Gastroesophageal sphincter (tissue), 4 donors: ENCODE measurements at regions not wholly inside any gene's neighbourhood (a gene's known extent, or its start where the extent isn't known, plus 50 kb on each side); places are given as distances from the start of the nearest gene placed in this dataset.

Experiments used
- ATAC-seq: fragments of 150-250 bp; one replicate; pipeline ENCODE4 v1.9.1; 2016; ENCODE audit warnings: mild to moderate bottlenecking, moderate library complexity
- H3K27ac ChIP-seq, 4 donors: fragments of 200-600 bp; sonication (generic) in 3 of 4; 1 replicate in 3 of 4; 2 replicates in 1 of 4; pipeline ENCODE4 v1.5.1; 2016 to 2019
- H3K27me3 ChIP-seq: fragments of 200-600 bp; sonication (generic); one replicate; pipeline ENCODE4 v1.5.1; 2019
- H3K36me3 ChIP-seq, 2 donors: fragments of 200-600 bp; sonication (generic); one replicate each; pipeline ENCODE4 v1.5.1; 2019; ENCODE audit warnings: control low read depth in 1 of 2
- H3K4me1 ChIP-seq, 3 donors: fragments of 200-600 bp; sonication (generic); 1 replicate in 2 of 3; 2 replicates in 1 of 3; pipeline ENCODE4 v1.5.1; 2016 to 2019; ENCODE audit warnings: control low read depth in 2 of 3
- H3K4me3 ChIP-seq, 2 donors: fragments of 200-600 bp; sonication (generic); one replicate each; pipeline ENCODE4 v1.5.1; 2019; ENCODE audit warnings: mild to moderate bottlenecking in 1 of 2, moderate library complexity in 1 of 2
- H3K9me3 ChIP-seq, 3 donors: fragments of 200-600 bp; sonication (generic); one replicate each; pipeline ENCODE4 v1.5.1; 2017 to 2019; ENCODE audit warnings: control low read depth in 2 of 3
- EP300 ChIP-seq: sonication (generic); formaldehyde crosslinking; IDR thresholded peaks from one replicate; pipeline ENCODE4 v1.6.1; 2017; ENCODE audit warnings: antibody characterized with exemption, mild to moderate bottlenecking
- POLR2A ChIP-seq, 2 donors: fragments of 450-650 bp; IDR thresholded peaks; one replicate each; pipeline ENCODE4 v1.6.1; 2017; ENCODE audit warnings: antibody characterized with exemption in 2 of 2, mild to moderate bottlenecking in 2 of 2, moderate library complexity in 1 of 2
- POLR2AphosphoS5 ChIP-seq: sonication (generic); formaldehyde crosslinking; IDR thresholded peaks from one replicate; pipeline ENCODE4 v1.6.1; 2017; ENCODE audit warnings: antibody characterized with exemption
- WGBS, 2 donors: methylation state at CpG; one replicate each; pipeline ENCODE4 v1.1.5; 2018; ENCODE audit warnings: low coverage in 1 of 2; 5-methylcytosine and 5-hydroxymethylcytosine counted together
- TF ChIP-seq, protein P1 (sequence below), 4 experiments: fragments of 200-600 bp in 2 of 4; fragments of 450-650 bp in 2 of 4; sonication (generic) in 1 of 4; IDR thresholded peaks; one replicate each; pipeline ENCODE4 v1.5.1; 2017 to 2019; ENCODE audit warnings: antibody characterized with exemption in 4 of 4, mild to moderate bottlenecking in 2 of 4, moderate library complexity in 2 of 4

DNA sequence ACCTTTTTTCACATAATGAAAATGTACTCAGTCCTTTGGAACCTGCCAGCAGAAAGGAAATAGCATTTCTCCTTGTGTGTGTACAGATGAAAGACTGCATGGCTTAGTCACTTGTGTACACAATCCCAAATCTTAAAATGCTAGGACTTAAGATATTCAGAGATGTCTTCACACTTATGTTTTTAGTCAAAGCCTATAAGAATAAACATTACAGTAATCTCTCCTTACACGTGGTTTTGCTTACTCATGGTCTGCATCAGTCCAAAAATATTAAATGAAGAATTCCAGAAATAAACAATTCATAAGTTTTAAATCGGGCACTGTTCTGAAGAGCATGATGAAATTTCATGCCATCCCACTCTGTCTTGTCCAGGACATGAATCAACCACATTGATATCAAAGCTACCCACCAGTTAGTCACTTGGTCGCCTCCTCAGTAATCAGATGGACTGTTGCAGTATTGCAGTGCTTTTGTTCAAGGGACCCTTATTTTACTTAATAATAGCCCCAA is 75.7 kb upstream of the RRP15 start:
- H3K4me1 ChIP-seq = no peaks in the 10 kb centered on the region
- no peak overlapping the region for H3K4me3 ChIP-seq
- TF ChIP-seq, protein P1, sequence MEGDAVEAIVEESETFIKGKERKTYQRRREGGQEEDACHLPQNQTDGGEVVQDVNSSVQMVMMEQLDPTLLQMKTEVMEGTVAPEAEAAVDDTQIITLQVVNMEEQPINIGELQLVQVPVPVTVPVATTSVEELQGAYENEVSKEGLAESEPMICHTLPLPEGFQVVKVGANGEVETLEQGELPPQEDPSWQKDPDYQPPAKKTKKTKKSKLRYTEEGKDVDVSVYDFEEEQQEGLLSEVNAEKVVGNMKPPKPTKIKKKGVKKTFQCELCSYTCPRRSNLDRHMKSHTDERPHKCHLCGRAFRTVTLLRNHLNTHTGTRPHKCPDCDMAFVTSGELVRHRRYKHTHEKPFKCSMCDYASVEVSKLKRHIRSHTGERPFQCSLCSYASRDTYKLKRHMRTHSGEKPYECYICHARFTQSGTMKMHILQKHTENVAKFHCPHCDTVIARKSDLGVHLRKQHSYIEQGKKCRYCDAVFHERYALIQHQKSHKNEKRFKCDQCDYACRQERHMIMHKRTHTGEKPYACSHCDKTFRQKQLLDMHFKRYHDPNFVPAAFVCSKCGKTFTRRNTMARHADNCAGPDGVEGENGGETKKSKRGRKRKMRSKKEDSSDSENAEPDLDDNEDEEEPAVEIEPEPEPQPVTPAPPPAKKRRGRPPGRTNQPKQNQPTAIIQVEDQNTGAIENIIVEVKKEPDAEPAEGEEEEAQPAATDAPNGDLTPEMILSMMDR (IDR thresholded peaks at IDR 0.05) = no peak
- TF ChIP-seq POLR2AphosphoS5 (no peak), POLR2A (IDR thresholded peaks at IDR 0.05) (no peak), EP300 (no peak)
- no peak overlapping the region for H3K27ac ChIP-seq
- ATAC-seq = no peak
- peaks cover 14% of the 10 kb centered on the region for H3K27me3 ChIP-seq
- H3K9me3 ChIP-seq = no peaks in the 10 kb centered on the region
- WGBS, 2 donors = 42 to 50% methylated on average over 3 of the region's 3 CpGs
- no peaks in the 10 kb centered on the region for H3K36me3 ChIP-seq

DNA sequence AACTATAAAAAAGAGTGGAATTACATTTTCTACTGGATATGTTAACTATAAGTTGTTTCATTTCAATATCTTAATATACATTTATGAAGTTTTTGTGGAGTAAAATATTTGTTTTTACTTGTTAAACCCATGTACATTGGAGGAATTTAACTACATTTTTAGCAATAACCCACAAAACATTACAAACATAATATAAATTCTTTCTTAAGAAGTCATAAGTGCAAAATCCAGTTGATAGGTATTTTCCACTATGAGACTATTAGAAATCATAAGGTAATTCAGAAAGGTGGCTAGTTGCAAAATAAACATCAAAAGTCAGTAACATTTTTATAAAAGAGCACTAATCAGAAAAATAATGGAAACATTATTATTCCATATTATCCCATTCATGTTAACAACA is 73.9 kb upstream of the RRP15 start:
- TF ChIP-seq POLR2AphosphoS5 = no peak
- TF ChIP-seq, protein P1 (IDR thresholded peaks at IDR 0.05) = no peak
- no peak for TF ChIP-seq EP300
- TF ChIP-seq POLR2A (IDR thresholded peaks at IDR 0.05) = no peak
- ATAC-seq = no peak
- H3K27me3 ChIP-seq = peaks cover 7% of the 10 kb centered on the region
- H3K4me3 ChIP-seq = no peak overlapping the region
- no peaks in the 10 kb centered on the region for H3K9me3 ChIP-seq
- H3K27ac ChIP-seq = no peak overlapping the region
- H3K4me1 ChIP-seq = no peaks in the 10 kb centered on the region
- no peaks in the 10 kb centered on the region for H3K36me3 ChIP-seq

DNA sequence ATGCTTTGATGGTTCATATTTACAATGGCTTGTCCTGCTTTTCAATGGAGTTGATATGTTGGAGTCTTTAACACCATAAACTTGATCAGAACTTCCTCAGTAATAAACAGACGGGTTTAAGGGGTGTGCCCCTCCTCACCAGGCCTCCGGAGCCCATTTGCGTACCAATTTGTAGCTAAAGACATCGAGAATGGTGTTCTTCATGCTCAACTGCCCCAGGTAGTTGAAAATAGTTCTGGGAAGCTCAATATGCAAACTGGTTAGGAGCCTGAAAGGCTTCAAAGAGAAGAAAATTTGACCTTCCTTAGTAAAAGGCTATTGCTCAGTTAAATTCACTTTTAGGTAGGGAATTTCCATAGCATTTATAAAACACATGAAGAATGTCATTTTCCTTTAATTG is 68.1 kb upstream of the RRP15 start:
- H3K4me1 ChIP-seq = no peaks in the 10 kb centered on the region
- peaks cover 24% of the 10 kb centered on the region for H3K27me3 ChIP-seq
- H3K27ac ChIP-seq = no peak overlapping the region
- H3K4me3 ChIP-seq = no peak overlapping the region
- no peaks in the 10 kb centered on the region for H3K36me3 ChIP-seq
- no peak for ATAC-seq
- no peaks in the 10 kb centered on the region for H3K9me3 ChIP-seq
- TF ChIP-seq POLR2AphosphoS5 (no peak), POLR2A (IDR thresholded peaks at IDR 0.05) (no peak), EP300 (no peak)
- TF ChIP-seq, protein P1 (IDR thresholded peaks at IDR 0.05) = no peak
- 29 to 63% methylated on average over 3 to 4 of the region's 4 CpGs for WGBS, 2 donors

DNA sequence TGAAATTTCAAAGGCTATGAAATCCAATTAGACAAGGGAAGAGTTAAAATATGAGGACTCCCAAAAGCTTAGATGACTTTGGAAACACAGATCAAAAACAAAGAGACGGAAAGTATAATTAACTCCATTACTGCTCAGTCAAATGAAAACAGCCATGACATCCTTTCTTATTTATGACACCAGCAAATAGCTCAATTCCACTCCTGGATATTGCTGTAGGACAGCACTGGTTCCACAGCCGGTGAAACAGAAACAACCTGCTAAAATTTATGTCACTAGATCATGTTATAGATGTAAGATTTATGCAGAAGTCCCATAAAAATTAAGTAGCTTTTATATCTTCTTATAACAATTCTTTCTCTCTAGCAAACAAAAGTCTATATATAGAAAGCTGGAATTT is 65.6 kb upstream of the RRP15 start:
- Histone ChIP-seq H3K27ac (no peak overlapping the region), H3K36me3 (no peaks in the 10 kb centered on the region), H3K4me3 (no peak overlapping the region), H3K4me1 (no peaks in the 10 kb centered on the region), H3K27me3 (peaks cover 19% of the 10 kb centered on the region), H3K9me3 (no peaks in the 10 kb centered on the region)
- no peak for TF ChIP-seq POLR2A (IDR thresholded peaks at IDR 0.05)
- TF ChIP-seq EP300 = no peak
- TF ChIP-seq, protein P1 (IDR thresholded peaks at IDR 0.05) = no peak
- TF ChIP-seq POLR2AphosphoS5 = no peak
- ATAC-seq = no peak
- WGBS, 2 donors = 44 to 48% methylated on average over 2 of the region's 2 CpGs

DNA sequence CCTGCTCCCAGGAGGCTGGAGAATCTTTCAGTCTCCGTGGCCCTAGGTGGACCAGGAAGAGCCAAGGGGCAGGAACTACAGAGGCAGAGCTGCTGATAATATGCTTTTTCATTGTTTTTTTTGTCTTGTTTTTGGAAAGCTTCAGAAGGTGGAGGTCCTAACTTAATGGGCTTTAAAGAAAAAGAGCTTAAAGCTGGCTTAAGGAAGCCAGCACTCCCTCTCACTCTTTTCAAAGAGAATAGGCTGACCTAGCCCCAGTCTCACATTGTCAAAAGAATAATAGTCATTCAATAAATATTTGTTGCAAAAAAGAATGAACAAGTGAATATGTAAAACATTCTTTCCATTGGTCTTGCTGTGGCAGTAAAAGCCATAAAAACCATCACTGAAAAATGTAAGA is 61.0 kb upstream of the RRP15 start:
- Histone ChIP-seq H3K4me3 (no peak overlapping the region), H3K27ac (no peak overlapping the region), H3K4me1 (no peaks in the 10 kb centered on the region), H3K36me3 (no peaks in the 10 kb centered on the region), H3K27me3 (peaks cover 6% of the 10 kb centered on the region), H3K9me3 (no peaks in the 10 kb centered on the region)
- 100% methylated on average over 1 of the region's 1 CpG; no CpG with 5 or more reads in 1 of the 2 donors for WGBS, 2 donors
- TF ChIP-seq POLR2AphosphoS5 (no peak), POLR2A (IDR thresholded peaks at IDR 0.05) (no peak), EP300 (no peak)
- TF ChIP-seq, protein P1 (IDR thresholded peaks at IDR 0.05) = no peak
- no peak for ATAC-seq
